Activated CD8-positive, alpha-beta memory T cell treated with anti-CD3 and anti-CD28 coated beads, Interleukin-2, amount 50 U/mL, for 1 hour (primary cell): ENCODE measurements at regions not wholly inside any gene's neighbourhood (a gene's known extent, or its start where the extent isn't known, plus 50 kb on each side); places are given as distances from the start of the nearest gene placed in this dataset.

Experiments used
- DNase-seq: peaks from one replicate; pipeline ENCODE4 v3.0.0-alpha.2; 2020; ENCODE audit errors: extremely low read depth

DNA sequence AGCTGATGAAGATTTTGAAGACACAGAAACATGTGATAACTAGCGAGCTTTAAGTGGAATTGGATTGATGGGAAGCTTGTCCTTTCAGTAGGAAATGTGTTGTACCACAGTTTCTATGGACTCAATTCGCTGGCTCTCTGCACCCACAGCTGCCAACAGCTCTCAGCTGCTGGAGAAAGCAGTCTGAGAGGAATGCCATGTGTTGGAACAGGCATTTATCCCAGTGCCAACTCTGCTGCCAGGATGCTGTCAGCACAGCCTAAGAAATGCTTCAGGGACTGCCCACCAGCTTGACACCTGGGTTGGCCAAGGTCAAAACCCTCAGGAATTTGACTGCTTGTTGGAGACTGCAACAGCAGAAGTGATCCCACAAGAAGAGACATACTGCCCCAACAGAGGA, 193.0 kb upstream of the THSD7B start:
- no peak for DNase-seq

DNA sequence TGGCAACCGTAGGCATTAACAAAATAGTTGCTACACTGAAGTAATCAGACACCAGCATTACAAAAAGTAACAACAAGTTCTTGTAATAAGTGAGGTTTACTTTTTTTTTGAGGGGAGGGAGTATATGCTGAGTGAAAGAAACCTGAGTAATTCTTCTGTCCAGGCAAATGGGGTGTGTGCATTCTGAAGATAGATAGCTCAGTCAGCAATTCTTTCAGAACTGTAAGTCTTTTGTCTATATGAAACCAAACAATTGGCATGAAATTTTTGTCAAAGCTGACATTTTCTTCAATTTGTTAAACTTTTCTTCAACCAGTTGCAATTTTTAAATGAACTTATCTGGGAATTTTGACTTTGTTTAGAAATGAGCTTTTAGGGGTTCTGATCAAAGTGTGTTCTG, 208.1 kb upstream of the THSD7B start:
- DNase-seq = no peak

DNA sequence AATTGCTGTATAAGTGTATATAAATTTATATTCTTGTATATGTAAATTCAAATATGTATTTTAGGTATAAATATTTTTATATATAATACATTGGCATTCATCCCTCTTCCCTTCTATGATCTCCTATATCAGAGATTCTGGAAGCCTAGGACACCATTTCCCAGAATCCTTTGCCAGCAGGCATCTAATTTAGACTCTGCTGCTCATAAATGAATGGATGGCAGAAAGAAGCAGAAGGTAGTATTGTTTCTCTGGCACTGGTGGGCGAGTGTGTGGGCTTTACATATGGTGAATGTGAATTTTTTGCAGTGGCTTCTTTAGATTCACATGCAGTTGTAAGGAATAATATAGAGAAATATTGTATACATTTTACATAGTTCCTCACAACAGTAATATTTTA, 215.2 kb upstream of the THSD7B start:
- DNase-seq = no peak

DNA sequence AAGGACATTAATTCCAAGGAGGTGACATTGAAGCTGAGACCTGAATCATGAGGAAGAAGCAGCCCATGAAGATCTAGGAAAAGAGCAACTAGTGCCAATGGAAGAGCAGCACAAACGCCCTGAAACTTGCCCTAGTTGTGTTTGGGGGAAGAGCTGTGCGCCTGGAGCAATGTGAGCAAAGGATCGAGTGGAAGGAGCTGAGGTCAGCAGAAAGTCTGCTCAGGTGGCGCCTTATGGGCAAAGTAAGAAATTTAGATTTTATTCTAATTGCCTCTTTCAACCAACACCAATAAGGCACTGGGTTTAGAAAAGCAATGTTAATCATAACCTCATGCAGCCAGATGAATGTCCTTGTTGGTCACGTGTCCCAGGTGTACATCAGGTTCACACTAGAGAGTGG, 226.0 kb upstream of the THSD7B start:
- no peak for DNase-seq

DNA sequence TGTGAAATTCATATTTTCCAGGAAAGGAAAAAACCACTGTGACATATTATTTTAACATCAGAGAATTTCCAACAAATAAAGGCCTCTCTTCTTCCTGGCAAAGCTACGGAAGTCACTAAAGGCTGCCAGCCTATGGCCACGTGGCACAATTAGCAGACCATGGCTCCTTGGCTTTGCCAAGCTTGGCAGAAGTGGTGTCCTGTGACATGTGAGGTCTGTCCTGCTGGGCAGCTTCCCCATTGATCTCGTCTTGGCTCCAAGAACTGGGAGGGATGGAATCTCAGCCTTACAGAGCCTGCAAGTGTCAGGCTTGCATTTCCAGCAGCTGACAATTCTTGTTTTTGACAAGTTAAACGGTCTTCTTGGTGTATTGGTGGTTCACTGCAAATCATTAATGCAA, 226.9 kb upstream of the THSD7B start:
- no peak for DNase-seq

DNA sequence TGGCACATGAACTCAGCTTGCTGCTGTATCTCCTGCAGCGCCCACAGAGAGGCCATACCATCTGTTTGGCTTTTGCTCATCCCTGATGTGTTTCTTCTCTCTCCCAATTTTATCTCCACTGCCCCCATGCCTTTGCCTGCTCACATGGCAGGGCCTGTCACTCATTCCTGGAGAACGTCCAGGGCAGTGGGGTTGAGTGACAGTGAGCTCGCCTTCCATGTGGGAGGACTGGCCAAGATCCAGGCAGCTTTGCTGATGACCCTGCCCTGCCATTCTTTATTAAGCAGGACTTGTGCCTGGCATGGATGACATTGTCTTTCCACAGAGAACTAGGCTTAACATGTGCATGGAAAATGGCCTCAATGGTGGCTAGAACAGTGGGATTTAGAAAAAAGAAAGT, 230.5 kb upstream of the THSD7B start:
- DNase-seq = no peak

DNA sequence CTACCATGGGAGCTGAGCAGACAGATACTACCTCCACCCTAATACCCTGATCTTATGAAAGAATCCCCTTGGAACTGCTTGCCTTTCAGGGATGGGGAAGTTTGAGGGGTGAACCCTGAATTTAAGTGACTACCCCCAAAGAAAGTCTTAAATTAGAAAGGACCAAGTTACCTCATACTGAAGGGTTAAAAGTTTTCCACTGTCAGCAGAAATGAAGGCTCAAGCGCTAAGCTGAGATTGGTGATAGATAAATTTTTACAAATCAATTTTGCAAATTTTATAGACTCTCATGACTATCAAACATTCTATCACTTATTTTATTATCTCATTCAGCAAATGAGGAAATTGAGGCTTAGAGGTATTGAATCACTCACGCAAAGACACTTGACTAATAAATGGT, 233.2 kb upstream of the THSD7B start:
- no peak for DNase-seq

DNA sequence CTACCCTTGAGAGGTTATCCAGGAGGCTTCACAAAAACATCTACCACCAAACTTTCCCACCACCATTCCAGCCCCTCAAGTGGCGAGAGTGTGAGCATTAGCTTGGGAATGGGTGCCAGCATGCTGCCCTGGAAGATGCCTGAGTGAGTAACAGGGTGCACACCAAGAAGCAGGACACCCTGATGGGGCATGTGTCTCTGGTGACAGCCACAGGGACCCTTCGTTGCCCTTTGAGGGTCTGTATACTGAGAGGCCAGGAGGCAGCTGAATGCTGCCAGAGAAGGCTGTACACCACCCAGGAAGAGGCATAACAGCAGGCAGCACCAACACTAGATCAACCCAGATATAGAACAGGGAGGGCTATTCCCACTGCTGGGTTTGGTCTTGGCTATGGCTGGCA, 233.6 kb upstream of the THSD7B start:
- no peak for DNase-seq

DNA sequence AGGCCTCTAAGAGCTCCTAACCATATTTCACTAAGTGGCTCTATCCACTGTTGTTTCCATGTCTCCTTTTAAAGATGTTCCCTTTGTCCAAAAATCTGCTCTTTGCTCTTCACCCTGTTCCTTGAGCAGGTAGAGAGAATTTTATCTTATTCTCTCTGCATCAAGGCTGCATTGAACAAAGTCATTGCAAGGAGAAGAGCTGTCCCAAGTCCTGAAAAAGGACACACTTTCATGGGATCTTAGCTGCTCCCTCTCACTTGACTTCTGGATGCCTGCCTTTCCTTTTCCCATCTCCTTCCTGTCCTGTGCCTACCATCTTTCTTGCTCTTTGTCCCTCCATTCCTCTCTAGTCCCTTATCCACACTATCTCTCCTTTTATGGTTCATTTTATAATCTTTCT, 235.2 kb upstream of the THSD7B start:
- no peak for DNase-seq

DNA sequence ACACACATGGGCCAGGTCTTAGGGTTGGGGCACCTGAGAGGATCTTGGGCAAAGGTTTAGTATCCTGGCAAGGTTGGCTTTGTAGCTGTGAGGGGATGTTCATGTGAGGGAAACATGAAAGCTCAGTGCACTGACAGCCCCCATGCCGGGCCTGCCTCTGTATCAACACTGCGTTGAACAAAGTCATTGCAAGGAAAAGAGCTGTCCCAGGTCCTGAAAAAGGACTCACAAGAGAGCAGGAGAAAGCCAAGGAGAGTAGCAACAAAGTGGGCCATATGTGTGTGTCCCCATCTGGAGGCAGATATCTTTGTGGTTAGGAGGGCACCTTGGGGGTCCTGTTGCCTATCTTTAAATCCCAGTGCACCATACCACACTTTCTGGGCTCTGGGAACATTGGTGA, 237.8 kb upstream of the THSD7B start:
- DNase-seq = no peak

DNA sequence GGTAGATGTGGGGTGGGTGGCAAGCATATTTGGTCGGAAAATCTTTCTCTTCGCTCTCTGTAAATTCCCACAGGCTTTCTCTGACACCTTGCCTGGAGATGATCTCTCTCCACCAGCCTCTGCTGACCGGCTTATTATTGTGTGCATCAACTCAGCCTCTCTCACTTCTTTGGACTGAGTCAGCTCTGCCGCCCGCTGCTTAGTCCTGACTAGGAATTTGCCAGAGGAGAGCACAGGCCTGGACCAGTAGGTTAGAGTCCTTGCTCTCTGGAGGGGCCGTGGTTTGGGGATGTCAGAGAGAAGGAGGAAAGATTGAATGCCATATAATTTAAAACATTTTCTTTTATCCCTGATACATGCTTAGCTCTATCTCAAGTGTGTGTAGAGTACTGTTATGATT, 242.6 kb upstream of the THSD7B start:
- no peak for DNase-seq

DNA sequence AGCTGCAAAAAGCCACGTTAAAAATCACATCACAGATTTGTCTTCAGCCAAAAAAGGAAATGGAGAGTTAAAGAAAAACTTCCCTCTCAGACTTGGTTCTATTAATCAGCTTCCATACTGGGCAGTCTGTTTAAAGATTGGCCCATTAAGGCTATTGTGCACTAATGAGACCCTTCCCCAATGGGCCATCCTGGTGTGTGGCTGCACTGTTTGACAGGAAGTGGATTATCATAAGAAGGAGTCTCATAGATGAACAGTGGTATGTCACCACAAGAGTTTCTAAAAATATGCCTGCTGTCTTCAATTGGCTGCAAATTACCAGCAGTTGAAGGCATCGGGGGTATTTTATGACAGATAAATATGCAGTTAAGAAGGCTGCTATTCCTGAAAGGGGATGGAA, 247.6 kb upstream of the THSD7B start:
- DNase-seq = no peak

DNA sequence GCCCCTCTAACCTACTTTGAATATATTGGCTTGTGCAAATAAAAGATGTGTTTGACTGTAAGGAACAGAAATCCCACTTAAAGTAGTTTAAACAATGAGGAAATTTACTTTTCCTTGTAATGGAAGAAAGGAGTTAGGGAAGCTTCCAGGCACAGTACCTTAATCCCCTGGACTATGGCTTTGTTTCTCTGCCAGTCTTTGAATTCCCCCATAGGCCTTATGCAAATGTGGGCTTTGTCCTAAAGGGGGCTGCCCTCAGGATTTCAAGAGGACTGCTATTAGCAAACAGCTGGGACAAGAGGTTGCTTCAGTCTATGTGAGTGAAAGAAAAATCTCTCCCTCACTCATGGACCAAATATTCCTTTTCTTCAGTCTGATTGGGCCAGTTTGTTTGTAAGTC, 255.1 kb upstream of the THSD7B start:
- DNase-seq = no peak

DNA sequence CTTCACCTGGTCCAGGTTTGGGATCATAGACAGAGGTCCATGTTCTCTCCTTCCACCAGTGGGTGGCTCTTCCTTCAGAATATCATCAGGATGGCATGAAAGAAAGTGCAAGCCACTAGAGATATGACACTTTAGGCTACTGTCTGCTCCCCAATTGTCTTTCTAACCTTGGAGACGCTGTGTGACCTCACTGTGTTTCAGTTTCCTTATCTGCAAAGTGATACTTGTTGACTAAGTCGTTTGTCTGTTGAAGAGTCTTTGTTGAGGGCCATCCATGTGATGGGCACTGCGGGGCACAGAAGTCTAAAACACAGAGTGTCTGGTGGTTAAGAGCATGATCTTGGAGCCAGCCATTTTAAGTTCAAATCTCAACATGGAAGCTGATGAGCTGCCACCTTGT, 259.9 kb upstream of the THSD7B start:
- DNase-seq = no peak

DNA sequence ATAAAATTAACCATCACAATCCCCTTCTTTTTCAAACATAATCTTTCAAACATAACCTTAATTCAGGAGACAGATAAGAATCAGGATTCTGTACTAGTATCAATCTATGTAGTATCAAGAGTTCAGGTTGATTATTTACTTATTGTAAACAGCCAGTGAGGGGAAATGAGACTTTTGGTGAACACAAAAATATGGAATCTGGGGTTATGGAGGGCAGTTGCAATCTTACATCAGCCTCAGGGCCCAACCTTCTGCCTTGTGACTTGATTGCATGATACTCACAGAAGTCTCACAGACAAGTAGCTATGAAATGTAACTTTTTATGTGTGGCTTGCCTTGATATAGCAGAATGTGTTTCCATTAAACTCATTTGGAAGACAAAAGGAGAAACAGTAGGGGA, 262.7 kb upstream of the THSD7B start:
- no peak for DNase-seq

DNA sequence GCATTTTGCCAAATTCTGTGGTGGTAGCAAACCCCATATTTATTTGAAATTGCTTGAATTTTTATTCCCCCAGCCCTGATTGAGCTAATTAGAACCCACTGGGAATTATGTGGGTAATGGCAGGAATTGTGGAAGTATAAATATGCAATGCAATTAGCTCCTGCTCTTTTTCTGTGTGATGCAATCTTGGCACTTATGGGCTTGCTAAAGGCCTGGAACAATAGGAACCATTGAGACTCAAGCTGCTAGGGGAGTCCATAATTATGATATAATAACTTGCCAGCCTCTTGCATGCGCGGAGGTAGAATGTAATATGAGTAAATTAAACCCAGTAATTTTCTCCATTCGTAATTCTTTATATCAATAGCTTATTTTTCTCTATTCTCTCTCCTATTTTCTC, 267.6 kb upstream of the THSD7B start:
- no peak for DNase-seq

DNA sequence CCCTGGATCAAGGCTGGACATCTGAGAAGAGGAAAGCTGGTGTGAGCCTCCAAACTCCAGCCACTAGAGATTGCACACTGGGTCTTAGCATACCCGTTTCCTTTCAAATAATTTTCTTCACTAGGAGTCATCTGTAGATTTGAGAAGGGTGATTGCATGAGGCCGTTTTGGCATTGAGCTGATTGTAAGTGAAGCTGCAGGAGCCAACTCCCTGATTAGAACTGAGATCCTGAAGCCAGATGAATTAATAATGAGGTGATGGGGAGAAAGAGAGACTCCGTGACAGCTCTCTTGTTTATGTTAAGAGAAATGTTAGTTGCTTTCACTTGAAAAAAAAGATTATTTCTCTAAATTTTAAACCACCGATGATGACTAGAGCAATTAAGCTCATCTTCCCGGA, 268.4 kb upstream of the THSD7B start:
- no peak for DNase-seq

DNA sequence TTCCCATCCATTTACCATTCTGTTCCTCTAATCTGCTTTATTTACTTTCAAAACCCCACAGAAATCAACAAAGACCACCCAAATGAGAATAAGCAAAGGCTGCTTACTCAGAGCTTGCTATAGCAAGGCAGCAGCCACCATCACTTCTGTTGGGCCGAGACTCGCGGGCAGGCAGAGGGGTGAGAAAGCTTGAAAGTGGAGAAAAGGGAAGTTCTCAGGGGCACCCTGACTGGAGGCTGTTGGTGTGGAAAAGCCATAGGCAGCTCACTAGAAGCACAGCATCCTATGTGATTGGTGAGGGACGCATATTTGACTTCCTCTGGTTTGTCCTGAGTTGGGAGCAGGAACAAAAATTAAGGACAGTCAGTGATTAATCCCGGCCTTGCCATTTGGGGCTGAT, 269.7 kb upstream of the THSD7B start:
- DNase-seq = no peak

DNA sequence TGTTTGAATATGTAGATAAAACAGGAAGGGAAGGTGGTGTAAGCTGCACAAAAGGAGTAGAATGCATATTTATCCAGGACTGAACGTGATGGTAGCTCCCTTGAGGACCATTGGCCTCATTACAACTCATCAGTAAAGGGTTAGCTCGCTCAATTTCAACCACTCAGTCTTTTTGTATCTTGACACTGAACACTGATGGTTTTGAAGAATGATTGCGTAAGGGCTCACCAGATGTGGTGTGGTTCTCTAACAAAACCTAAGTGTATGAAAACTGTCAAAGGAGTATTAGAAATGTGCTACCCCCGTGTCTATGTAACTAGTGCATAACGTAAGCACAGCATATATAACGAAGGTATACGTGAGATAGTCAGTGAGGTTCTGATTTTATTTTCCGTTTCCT, 272.4 kb upstream of the THSD7B start:
- no peak for DNase-seq

DNA sequence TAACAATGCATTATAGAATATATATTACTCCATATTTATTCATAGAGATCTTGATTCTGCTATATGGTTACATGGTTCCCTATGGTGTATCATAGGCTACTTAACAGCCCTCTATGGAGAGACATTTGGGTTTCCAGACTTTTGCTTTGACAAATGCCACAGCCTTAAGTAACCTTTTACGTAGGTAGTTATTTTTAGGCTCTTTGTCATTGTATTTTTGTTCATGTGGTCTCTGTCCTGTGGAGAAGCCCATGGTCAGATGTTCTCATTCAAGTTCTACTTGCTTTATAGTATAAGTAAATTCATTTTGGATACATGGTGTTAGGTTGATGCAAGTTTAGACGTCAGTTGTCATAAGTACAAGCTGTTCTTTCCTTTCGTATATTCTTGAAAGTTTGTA, 275.2 kb upstream of the THSD7B start:
- no peak for DNase-seq

DNA sequence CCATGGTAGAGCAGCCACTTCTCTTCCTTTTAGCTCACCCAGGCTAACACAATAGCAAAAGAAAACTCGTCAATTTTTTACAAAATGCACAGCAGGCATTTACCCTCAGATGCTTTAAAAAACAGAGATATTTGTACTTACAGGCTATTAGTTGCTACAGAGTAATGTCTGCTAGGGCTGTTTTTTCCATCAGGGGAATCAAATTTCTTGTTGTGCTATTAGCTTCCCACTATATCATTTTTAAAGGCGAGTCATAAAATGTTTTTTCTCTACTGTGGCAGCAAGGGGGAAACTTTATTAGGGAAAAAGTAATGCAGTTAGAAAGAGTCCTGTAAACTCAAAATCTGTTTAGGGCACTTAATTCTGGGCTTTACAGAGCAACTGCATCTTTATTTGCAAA, 277.9 kb upstream of the THSD7B start:
- no peak for DNase-seq

DNA sequence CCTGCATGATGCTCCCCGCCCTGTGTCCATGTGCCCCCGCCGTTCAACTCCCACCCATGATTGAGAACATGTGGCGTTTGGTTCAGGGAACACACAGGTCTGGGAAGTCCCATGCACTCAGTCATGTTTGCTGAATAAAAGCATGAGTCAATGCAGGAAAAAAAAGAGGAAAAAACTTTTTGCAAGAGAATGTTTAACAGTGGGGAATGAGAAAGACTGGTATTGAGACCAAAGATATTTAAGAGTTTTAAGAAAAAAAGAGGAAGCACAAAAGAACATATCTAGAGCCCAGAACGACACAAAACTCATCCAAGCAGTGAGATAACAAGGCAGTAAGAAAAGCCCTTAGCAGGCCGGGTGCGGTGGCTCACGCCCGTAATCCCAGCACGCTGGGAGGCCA, 279.2 kb upstream of the THSD7B start:
- no peak for DNase-seq

DNA sequence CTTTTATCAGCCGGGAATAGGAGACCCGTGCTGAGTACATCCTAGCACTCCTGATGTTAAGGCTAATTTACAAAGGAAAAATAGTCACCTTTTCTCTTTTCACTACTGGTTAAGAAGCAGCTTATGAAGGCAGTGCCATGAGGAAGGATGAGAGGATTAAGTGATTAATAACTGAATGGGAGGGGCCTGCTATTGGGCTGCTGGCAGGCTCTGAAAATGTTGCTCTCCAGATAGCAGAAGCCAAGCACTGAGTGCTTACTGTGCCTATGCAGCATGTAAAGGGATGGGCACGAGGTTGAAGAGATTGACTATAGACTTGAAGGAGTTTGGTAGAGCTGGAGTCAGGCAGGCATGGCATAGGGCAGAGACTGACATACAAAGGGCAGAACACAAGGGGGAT, 282.4 kb upstream of the THSD7B start:
- no peak for DNase-seq

DNA sequence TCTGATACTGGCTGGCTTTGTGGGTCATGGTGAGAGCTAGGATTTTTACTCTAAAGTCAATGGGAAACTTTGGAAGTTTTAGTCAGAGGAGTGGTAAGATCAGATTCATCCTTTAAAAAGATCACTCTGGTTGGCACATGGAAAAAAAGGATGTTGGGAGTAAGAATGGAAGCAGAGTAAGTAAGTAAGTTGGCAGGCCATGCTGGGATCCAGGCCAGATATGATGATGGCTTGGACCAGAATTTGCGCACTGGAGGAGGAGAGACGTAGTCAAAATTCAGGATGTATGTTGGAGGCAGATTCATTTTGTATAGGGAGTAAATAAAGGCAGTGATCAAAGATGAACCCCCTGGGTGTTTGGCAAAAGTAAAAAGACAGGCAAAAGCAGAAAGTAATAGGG, 283.3 kb upstream of the THSD7B start:
- no peak for DNase-seq

DNA sequence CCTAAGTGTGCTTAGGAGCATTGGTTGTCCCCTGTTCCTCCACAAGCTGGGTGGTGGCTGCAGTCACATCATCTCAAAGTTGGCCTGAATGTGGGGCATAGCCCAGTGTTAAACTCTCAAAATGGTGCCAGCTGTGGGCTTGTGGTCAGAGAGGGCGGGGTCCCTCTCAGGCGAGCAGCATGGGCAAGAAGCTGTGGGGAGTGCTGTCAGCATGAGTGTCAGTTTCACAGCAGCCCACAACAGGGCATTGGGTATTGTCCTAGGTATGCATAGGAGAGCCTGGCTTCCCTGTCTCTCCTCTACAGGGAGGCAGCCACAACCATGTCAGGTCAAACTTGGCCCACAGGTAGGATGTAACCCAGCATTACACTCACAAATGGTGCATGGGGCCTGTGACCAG, 285.6 kb upstream of the THSD7B start:
- DNase-seq = no peak
